Fibroblast of mammary gland (primary cell): ENCODE measurements at regions not wholly inside any gene's neighbourhood (a gene's known extent, or its start where the extent isn't known, plus 50 kb on each side); places are given as distances from the start of the nearest gene placed in this dataset.

ENCODE experiments used
- DNase-seq: peaks from one replicate; pipeline ENCODE4 v3.0.0-alpha.2; 2010; ENCODE audit warnings: low read depth
- H3K4me3 ChIP-seq: 2 replicates; pipeline ENCODE4 v1.5.1; 2011; ENCODE audit warnings: low read depth, mild to moderate bottlenecking, low read length, moderate library complexity; ENCODE audit not compliant: control insufficient read depth
- CTCF ChIP-seq: conservative IDR thresholded peaks from 2 replicates; pipeline ENCODE4 v1.5.1; 2011; ENCODE audit warnings: low read depth, low read length, inconsistent platforms; ENCODE audit not compliant: control insufficient read depth, insufficient read depth

DNA sequence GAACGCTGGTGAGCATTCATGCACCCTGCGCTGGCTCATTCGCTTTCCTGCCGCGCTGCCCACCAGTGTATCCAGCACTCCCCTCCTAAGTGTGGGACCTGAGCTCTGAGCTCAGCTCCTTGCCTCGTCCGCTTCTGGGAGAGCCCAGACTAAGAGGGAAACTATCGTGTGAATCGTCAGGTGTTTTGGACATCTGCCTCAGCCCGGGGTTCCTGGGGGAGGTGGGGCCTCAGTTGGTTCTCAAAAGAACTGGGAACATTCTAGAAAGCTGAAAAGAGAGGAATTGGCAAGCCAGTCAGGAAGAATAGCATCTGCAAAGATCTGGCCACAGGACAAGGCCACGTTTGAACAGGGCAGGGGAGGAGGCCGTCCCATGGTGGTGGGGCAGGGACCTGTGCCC is 205.4 kb upstream of the CIBAR2 start:
- no peak for TF ChIP-seq CTCF
- no peak overlapping the region for H3K4me3 ChIP-seq
- DNase-seq: no peak

- no peak for TF ChIP-seq CTCF
- H3K4me3 ChIP-seq: no peak overlapping the region
- DNase-seq: no peak
Measured at GRCh38 chr16:85319208-85319983, 207.1 kb upstream of the CIBAR2 start.

GRCh38 chr16:85319984-85320440 is 207.7 kb upstream of the CIBAR2 start:
- DNase-seq: no peak
- H3K4me3 ChIP-seq: no peak overlapping the region
- no peak for TF ChIP-seq CTCF

DNA sequence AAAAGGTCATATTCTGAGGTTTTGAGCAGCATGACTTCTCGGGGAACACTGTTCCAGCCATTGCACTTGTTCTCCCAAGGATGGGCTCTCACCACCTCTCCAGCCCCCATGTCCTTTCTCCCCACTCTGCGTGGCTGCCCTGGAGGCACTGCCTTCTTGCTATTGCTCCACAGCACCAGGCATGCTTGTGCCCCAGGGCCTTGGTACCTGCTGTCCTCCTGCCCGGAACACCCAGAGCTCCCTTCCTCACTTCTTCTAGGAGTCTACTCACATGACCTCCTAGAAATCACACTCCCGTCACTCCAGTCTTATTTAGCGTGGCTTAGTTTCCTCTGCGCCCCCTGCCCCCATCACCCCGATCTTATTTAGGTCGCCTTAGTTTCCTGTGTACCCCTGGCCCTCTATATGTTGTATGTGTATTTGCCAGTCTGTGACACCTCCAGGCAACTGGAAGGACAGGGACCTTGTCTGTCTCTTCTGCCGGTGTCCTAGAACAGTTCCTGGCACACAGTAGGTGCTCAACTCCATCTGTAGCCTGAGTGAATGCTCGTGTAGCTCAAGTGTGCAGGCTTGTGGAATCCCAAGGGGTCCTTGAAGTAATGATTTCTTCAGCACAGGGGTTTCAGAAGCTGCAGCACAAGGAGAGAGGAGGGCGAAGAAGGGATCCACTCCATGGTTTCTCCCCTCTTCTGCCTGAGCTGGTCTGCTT is 208.6 kb upstream of the CIBAR2 start:
- no peak for TF ChIP-seq CTCF
- H3K4me3 ChIP-seq: no peak overlapping the region
- no peak for DNase-seq

DNA sequence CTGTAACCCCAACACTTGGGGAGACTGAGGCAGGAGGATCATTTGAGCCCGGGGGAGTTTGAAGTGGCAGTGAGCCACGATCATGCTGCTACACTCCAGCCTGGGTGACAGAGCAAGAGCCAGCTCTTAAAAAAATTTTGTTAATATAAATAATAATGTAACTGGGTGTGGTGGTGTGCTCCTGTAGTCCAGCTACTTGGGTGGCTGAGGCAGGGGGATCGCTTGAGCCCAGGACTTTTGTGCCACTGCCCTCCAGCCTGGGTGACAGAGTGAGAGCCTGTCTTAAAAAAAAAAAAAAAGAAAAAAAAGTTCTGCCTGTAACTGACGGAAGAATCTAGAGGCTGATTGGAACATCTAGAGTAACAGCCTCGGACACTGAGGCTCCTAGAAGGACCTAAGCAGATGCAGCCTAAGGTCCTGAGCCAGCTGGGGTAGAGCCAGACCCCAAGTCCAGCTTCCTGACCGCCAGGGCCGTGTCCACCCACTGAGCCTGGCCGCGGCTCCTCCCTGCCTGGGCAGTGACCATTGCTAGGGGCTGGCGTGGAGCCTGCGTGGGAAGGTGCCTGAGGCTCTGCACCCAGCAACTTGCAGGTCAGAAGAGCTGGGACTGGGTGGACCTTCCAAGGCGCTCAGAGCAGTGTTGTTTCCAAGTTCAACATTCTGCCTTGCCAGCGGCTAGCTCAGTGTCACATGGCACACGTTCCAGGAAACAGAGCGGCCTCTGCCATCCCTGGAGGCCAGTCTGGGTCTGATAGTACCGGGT is 209.4 kb upstream of the CIBAR2 start:
- peak; percentile 99 for DNase-seq
- no peak for TF ChIP-seq CTCF
- no peak overlapping the region for H3K4me3 ChIP-seq

GRCh38 chr16:85323230-85323960 is 211.1 kb upstream of the CIBAR2 start:
- H3K4me3 ChIP-seq: no peak overlapping the region
- TF ChIP-seq CTCF: no peak
- DNase-seq: no peak
